ENCODE measurements at regions not wholly inside any gene's neighbourhood (a gene's known extent, or its start where the extent isn't known, plus 50 kb on each side); places are given as distances from the start of the nearest gene placed in this dataset.

DNA sequence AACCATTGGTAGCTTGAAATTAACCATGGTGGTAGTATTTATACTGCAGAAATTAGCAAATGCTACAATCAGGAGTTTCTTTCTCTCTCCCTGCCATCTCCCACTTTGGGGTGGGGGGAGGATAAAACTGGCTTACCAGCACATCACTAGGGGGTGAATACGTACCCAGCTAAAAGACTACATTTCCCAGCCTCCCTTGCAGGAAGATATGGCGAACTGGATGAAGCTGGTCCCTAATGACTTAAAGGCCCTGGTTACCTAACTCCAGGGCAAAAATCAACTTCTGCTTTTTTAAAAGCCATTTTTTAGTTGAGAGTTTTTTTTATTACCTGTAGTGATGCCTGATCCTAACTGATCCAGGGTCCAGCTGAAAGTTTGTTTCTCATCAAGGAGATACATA is 70.3 kb upstream of the RAB12 start:
- DNase-seq, result no peak

DNA sequence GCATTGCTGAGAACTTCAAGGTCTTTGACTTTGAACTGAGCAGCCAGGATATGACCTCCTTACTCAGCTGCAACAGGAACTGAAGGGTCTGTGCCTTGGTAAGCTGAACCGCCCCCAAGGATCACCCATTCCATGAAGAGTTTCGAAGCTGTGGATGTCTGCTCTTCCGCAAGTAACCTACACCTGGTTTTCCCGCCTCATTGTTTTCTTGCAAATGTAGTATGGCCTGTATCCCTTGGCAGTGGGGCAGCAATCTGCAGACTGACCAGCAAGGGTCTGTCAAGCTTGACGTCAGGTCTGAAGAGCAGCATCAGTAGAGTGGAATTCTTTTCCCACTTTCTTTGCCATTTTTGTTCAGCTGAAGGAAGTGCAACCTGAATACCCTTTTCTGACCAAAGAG is 62.6 kb upstream of the RAB12 start:
- no peak for DNase-seq

DNA sequence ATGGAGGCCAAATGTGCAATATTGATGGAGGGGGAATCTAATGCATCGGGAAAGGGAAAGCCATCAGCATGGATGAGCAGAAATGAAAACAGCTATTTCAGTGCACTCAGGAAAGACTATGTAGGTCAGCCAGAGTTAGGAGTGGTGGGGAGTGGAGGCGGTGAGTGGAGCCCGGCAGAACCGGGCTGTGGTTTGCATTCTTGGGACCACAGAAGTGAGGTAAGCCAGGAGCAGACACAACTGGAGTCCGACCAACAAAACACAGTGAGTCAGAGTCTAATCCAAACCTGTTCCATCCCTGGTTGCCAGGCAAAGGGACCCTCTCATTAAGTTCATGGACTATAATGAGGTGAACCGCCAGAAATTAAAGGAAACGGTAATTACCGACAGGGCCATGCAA is 61.1 kb upstream of the RAB12 start:
- no peak for DNase-seq

DNA sequence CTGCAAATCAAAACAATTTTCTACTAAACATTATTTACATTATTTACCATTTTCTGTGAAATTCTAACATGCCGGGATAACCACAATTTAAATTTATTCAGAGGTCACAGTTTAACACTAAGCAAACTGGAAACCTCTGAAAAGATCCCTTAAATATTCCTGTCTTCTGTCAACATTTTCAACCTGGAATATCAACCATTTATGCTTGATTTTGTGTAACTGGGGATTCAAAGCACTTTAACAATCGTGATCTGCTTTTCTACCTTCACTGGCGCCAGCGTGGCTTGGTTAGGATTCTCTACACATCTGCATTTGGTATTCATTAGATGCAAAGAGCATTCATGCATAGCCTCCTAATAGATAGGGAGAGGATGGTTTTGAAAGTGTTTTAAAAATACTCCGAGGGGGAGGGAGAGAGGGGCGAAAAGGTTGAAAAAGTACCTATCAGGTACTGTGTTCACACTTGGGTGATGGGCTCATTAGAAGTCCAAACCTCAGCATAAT is 59.9 kb upstream of the RAB12 start:
- DNase-seq, result no peak

DNA sequence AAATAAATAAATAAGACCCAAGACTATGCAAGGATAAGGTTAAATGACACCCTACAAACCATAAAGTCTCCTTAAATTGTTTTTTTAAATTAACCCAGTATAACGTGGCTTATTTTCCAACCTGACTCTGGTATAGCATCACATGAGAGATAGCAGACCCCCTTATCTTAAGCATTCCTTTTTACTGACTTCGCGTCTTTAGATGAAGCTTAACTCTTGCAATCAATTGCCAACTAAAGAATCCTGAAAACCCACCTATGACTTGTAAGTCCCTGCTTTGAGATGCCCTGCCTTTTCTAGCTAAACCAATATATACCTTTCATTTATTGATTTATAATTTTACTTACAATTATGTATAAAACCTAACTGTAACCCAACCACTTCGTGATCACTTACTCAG is 57.1 kb upstream of the RAB12 start:
- no peak for DNase-seq

DNA sequence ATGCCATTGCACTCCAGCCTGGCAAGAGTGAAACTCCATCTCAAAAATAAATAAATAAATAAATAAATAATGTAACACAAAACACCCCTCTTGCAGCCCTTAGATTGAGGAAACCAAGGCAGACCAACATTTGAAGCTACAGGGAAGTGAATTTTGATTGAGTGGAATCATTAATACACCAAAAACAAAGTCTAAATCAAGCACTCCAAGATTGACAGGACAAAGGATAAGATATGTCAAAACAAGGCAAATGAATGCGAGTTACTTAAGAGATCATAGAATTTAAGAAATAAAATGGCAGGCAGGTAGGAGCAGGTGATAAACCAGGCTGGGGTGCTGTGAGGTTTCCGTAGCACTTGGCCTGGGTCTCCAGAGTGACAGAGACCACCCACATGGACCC is 54.9 kb upstream of the RAB12 start:
- DNase-seq, result no peak

DNA sequence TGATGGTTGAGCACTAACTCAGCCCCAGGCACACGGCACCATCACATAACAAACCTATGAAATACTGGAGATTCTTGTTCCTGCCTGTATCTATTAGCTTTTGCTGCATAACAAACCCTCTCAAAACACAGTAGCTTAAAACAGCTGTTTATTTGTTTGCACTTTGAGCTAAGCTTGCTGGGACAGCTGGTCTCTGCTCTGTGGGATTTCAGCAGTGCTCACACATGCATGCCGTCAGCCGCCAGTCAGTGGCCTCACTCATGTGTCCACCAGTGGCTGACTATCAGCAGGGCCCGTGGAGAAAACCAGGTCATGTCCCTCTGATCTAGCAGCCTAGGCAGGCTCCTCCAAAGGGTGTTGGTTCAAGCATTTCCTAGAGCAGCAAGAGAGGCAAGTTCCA is 52.8 kb upstream of the RAB12 start:
- no peak for DNase-seq

Data from 8988T (cell line).